ENCODE measurements at regions not wholly inside any gene's neighbourhood (a gene's known extent, or its start where the extent isn't known, plus 50 kb on each side); places are given as distances from the start of the nearest gene placed in this dataset.
A peak's percentile ranks its signal among the peaks of the same experiment; 100 is the strongest.

GRCh38 chr4:116018831-116019230 lies 905.4 kb upstream of the NDST4 start:
- H3K9me3 Mint-ChIP-seq = peaks cover 20 to 58% (median 44%) of the 10 kb centered on the region in 7 donors

GRCh38 chr4:116016201-116016600 lies 902.8 kb upstream of the NDST4 start:
- H3K36me3 ChIP-seq (replicated peaks in 1 of 2; ENCODE audit: control insufficient read depth in 1 of 2, insufficient read depth in 2 of 2, low read length in 2 of 2) = no peaks in the 10 kb centered on the region
- no peaks in the 10 kb centered on the region for H4K20me1 ChIP-seq (ENCODE audit: insufficient read depth, low read length)
- no peak for DNase-seq
- Mint-ChIP-seq H3K27me3 (ENCODE audit: low read depth in 3 of 3) (peaks cover 0 to 4% (median 0%) of the 10 kb centered on the region in 3 donors), H3K9me3 (peaks cover 20 to 58% (median 44%) of the 10 kb centered on the region in 7 donors), H3K4me1 (no peaks in the 10 kb centered on the region), H3K27ac (no peak overlapping the region), H3K36me3 (no peaks in the 10 kb centered on the region), H3K4me3 (no peak overlapping the region)
- peaks cover 46 to 61% of the 10 kb centered on the region in 2 donors for H3K9me3 ChIP-seq (replicated peaks in 1 of 2; ENCODE audit: control insufficient read depth in 1 of 2, insufficient read depth in 1 of 2, low read length in 2 of 2)
- no peak overlapping the region for H3K27ac ChIP-seq (ENCODE audit: low read depth in 1 of 2, low read length in 2 of 2)
- no peak overlapping the region for H3K4me3 ChIP-seq (replicated peaks in 1 of 3; ENCODE audit: low read depth in 2 of 3, low read length in 3 of 3)
- H3K27me3 ChIP-seq (ENCODE audit: control insufficient read depth in 2 of 2, insufficient read depth in 2 of 2, low read length in 2 of 2) = no peaks in the 10 kb centered on the region
- no peak overlapping the region for H3K4me2 ChIP-seq (replicated peaks; ENCODE audit: extremely low read depth, low read length, poor library complexity, severe bottlenecking)
- no peak overlapping the region for H2AFZ ChIP-seq (ENCODE audit: insufficient read depth, low read depth, low read length, poor library complexity, severe bottlenecking)
- no peak for TF ChIP-seq CTCF (IDR thresholded peaks at IDR 0.05)
- H3K79me2 ChIP-seq (ENCODE audit: insufficient read depth, low read length) = no peaks in the 10 kb centered on the region
- 20% methylated on average over 1 of the region's 3 CpGs for WGBS (ENCODE audit: insufficient coverage)
- intact Hi-C loops (cut with micrococcal nuclease) = no loop called here
- no peak overlapping the region for H3K9ac ChIP-seq (ENCODE audit: insufficient read depth, low read length, poor library complexity, severe bottlenecking)
- H3K4me1 ChIP-seq (ENCODE audit: control insufficient read depth in 1 of 2, insufficient read depth in 2 of 2, low read length in 2 of 2) = no peaks in the 10 kb centered on the region

More at GRCh38 chr4:116018831-116019230, 905.4 kb upstream of the NDST4 start:
- 87% methylated on average over 3 of the region's 3 CpGs for WGBS (ENCODE audit: insufficient coverage)
- DNase-seq = no peak
- Mint-ChIP-seq H3K27ac (peak overlapping the region in 1 of 7 donors; percentile 80), H3K4me1 (no peaks in the 10 kb centered on the region), H3K27me3 (ENCODE audit: low read depth in 3 of 3) (peaks cover 0 to 4% (median 0%) of the 10 kb centered on the region in 3 donors), H3K4me3 (no peak overlapping the region), H3K36me3 (no peaks in the 10 kb centered on the region)
- H3K4me3 ChIP-seq (replicated peaks in 1 of 3; ENCODE audit: low read depth in 2 of 3, low read length in 3 of 3) = no peak overlapping the region
- intact Hi-C loops (cut with micrococcal nuclease) = no loop called here
- H3K4me2 ChIP-seq (replicated peaks; ENCODE audit: extremely low read depth, low read length, poor library complexity, severe bottlenecking) = no peak overlapping the region
- no peak overlapping the region for H2AFZ ChIP-seq (ENCODE audit: insufficient read depth, low read depth, low read length, poor library complexity, severe bottlenecking)
- no peak overlapping the region for H3K27ac ChIP-seq (ENCODE audit: low read depth in 1 of 2, low read length in 2 of 2)
- no peak for TF ChIP-seq CTCF (IDR thresholded peaks at IDR 0.05)
- H3K27me3 ChIP-seq (ENCODE audit: control insufficient read depth in 2 of 2, insufficient read depth in 2 of 2, low read length in 2 of 2) = no peaks in the 10 kb centered on the region
- H4K20me1 ChIP-seq (ENCODE audit: insufficient read depth, low read length) = no peaks in the 10 kb centered on the region
- H3K9ac ChIP-seq (ENCODE audit: insufficient read depth, low read length, poor library complexity, severe bottlenecking) = no peak overlapping the region
- H3K36me3 ChIP-seq (replicated peaks in 1 of 2; ENCODE audit: control insufficient read depth in 1 of 2, insufficient read depth in 2 of 2, low read length in 2 of 2) = no peaks in the 10 kb centered on the region
- H3K79me2 ChIP-seq (ENCODE audit: insufficient read depth, low read length) = no peaks in the 10 kb centered on the region
- H3K4me1 ChIP-seq (ENCODE audit: control insufficient read depth in 1 of 2, insufficient read depth in 2 of 2, low read length in 2 of 2) = no peaks in the 10 kb centered on the region
- peaks cover 46 to 56% of the 10 kb centered on the region in 2 donors for H3K9me3 ChIP-seq (replicated peaks in 1 of 2; ENCODE audit: control insufficient read depth in 1 of 2, insufficient read depth in 1 of 2, low read length in 2 of 2)

Measured in CD14-positive monocyte (primary cell).